RWPE2 (cell line): ENCODE measurements at regions not wholly inside any gene's neighbourhood (a gene's known extent, or its start where the extent isn't known, plus 50 kb on each side); places are given as distances from the start of the nearest gene placed in this dataset.

ENCODE experiments used
- ATAC-seq: fragments of 200-7000 bp; cut with Tn5 transposase; 3 replicates; pipeline ENCODE4 v1.9.1; 2021; ENCODE audit warnings: low read depth
- DNase-seq: peaks from one replicate; pipeline ENCODE4 v3.0.0-alpha.2; 2020; ENCODE audit warnings: low spot score
- H3K27ac ChIP-seq: fragments of 450-650 bp; 2 replicates; pipeline ENCODE4 v1.5.1; 2017; ENCODE audit warnings: mild to moderate bottlenecking; ENCODE audit not compliant: poor library complexity, severe bottlenecking
- H3K27me3 ChIP-seq: fragments of 250-450 bp; sonication (Bioruptor Pico); 2 replicates; pipeline ENCODE4 v1.5.1; 2021; ENCODE audit warnings: mild to moderate bottlenecking, moderate library complexity; ENCODE audit not compliant: insufficient read depth, poor library complexity, severe bottlenecking
- H3K36me3 ChIP-seq: fragments of 250-450 bp; sonication (Bioruptor Pico); 2 replicates; pipeline ENCODE4 v1.5.1; 2020; ENCODE audit warnings: low read depth, mild to moderate bottlenecking, moderate library complexity
- H3K4me1 ChIP-seq: fragments of 250-450 bp; sonication (Bioruptor Pico); 2 replicates; pipeline ENCODE4 v1.5.1; 2021; ENCODE audit warnings: mild to moderate bottlenecking, moderate library complexity; ENCODE audit not compliant: insufficient read depth, poor library complexity, severe bottlenecking
- H3K4me3 ChIP-seq: fragments of 250-450 bp; sonication (Bioruptor Pico); 2 replicates; pipeline ENCODE4 v1.5.1; 2021; ENCODE audit warnings: mild to moderate bottlenecking, moderate library complexity; ENCODE audit not compliant: severe bottlenecking
- H3K9me3 ChIP-seq: fragments of 250-450 bp; sonication (Bioruptor Pico); 2 replicates; pipeline ENCODE4 v1.5.1; 2021; ENCODE audit warnings: mild to moderate bottlenecking, moderate library complexity; ENCODE audit not compliant: severe bottlenecking
- TF ChIP-seq, protein P1 (sequence below): fragments of 450-650 bp; IDR thresholded peaks from one replicate; pipeline ENCODE4 v1.5.1; 2017; ENCODE audit warnings: mild to moderate bottlenecking, moderate library complexity; ENCODE audit not compliant: poor library complexity, severe bottlenecking

- Histone ChIP-seq H3K4me1 (no peaks in the 10 kb centered on the region), H3K4me3 (no peak overlapping the region), H3K27ac (no peak overlapping the region), H3K9me3 (no peaks in the 10 kb centered on the region), H3K36me3 (no peaks in the 10 kb centered on the region), H3K27me3 (no peaks in the 10 kb centered on the region)
- TF ChIP-seq, protein P1, sequence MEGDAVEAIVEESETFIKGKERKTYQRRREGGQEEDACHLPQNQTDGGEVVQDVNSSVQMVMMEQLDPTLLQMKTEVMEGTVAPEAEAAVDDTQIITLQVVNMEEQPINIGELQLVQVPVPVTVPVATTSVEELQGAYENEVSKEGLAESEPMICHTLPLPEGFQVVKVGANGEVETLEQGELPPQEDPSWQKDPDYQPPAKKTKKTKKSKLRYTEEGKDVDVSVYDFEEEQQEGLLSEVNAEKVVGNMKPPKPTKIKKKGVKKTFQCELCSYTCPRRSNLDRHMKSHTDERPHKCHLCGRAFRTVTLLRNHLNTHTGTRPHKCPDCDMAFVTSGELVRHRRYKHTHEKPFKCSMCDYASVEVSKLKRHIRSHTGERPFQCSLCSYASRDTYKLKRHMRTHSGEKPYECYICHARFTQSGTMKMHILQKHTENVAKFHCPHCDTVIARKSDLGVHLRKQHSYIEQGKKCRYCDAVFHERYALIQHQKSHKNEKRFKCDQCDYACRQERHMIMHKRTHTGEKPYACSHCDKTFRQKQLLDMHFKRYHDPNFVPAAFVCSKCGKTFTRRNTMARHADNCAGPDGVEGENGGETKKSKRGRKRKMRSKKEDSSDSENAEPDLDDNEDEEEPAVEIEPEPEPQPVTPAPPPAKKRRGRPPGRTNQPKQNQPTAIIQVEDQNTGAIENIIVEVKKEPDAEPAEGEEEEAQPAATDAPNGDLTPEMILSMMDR = no peak
- no peak for DNase-seq
- no peak for ATAC-seq
Observed at GRCh38 chr2:137826373-137827372, 137.6 kb upstream of the HNMT start.

DNA sequence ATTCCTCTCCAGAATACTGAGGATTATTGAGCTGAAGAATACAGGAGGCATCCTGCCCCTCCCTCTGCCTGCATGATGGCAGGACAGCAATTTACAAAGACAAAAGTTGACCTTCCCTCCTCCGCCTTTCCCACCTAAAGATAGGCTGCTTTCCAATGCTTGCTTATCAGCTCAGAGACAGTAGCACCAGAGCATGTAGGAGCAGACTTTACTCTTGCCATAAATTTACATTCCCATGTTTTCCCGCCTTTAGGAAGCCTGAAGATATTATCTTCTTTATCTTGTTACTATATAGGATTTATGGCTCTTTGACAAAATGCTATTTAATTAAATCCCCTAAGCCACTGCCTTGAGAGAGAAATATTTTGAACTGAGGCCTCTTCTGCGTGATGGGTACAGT lies 135.6 kb upstream of the HNMT start:
- ATAC-seq (no peak), DNase-seq (no peak)
- H3K4me1 ChIP-seq = no peaks in the 10 kb centered on the region
- H3K9me3 ChIP-seq = no peaks in the 10 kb centered on the region
- H3K27ac ChIP-seq = no peak overlapping the region
- no peaks in the 10 kb centered on the region for H3K36me3 ChIP-seq
- TF ChIP-seq, protein P1 = no peak
- no peak overlapping the region for H3K4me3 ChIP-seq
- no peaks in the 10 kb centered on the region for H3K27me3 ChIP-seq

DNA sequence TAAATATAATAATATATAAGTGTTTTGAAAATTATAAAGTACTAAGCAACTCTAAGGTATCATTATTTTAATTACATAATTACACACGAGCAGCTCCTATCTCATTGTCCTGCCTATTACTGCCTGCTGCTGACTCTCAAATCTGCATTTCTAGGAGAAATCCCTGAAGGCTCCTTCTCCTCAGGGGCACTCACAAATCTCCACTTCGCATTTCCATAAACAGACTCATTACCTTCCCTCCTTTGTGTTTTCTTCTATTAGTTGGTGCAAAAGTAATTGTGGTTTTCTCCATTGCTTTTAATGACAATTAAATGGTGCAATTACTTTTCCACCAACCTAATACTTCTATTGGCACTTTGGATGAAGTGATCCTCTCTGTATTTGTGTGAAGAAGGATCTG lies 135.0 kb upstream of the HNMT start:
- no peak for DNase-seq
- H3K4me3 ChIP-seq = no peak overlapping the region
- H3K4me1 ChIP-seq = no peaks in the 10 kb centered on the region
- TF ChIP-seq, protein P1 = no peak
- H3K36me3 ChIP-seq = no peaks in the 10 kb centered on the region
- no peaks in the 10 kb centered on the region for H3K27me3 ChIP-seq
- H3K9me3 ChIP-seq = no peaks in the 10 kb centered on the region
- ATAC-seq = no peak
- no peak overlapping the region for H3K27ac ChIP-seq

DNA sequence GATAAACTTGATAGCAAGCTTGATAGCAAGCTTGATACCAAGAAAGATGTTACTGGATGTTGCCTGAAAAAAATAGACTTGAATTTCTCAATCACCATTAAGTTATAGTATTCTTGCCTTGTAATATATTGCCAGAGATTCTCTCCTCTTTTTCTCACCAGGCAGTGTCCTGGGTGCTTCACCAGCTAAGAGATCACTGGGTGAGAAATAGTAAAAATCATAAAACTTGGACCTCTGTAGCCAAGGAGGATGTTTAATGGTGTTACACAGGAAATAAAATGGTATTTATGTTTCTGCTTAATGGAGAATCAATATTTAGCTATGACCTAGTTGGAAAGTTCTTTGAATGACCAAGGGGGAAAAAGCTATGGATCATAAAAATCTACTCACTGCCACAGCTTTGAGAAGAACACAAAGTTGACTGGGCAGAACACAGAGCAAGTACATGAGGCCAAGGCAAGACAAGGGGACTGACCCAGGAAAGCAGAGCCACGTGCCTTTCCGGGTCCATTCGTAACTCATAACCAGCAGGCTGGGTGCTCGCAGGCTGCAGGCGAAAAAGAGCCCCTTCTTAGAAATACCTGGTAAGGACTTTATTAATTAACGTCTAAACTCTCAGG lies 129.4 kb upstream of the HNMT start:
- TF ChIP-seq, protein P1 = no peak
- Histone ChIP-seq H3K36me3 (no peaks in the 10 kb centered on the region), H3K27me3 (peaks cover 9% of the 10 kb centered on the region), H3K9me3 (no peaks in the 10 kb centered on the region), H3K4me1 (no peaks in the 10 kb centered on the region), H3K27ac (no peak overlapping the region), H3K4me3 (no peak overlapping the region)
- ATAC-seq (no peak), DNase-seq (no peak)
